ENCODE measurements at regions not wholly inside any gene's neighbourhood (a gene's known extent, or its start where the extent isn't known, plus 50 kb on each side); places are given as distances from the start of the nearest gene placed in this dataset.

GRCh38 chr2:225996462-225996828 lies 596.9 kb downstream of the NYAP2 start:
- H3K23ac ChIP-seq (ENCODE audit: low read length in 2 of 2) = no peak overlapping the region
- no peaks in the 10 kb centered on the region for H3K27me3 ChIP-seq (ENCODE audit: control insufficient read depth in 1 of 2, insufficient read depth in 1 of 2, low read length in 2 of 2)
- no peak overlapping the region for H3K27ac ChIP-seq (ENCODE audit: low read length, poor library complexity, severe bottlenecking)
- peaks cover 1% of the 10 kb centered on the region for H3K4me1 ChIP-seq (ENCODE audit: control insufficient read depth, insufficient read depth, low read depth, low read length)
- no peak overlapping the region for H3K4ac ChIP-seq (ENCODE audit: low read depth in 1 of 2, low read length in 2 of 2)
- no peak overlapping the region for H2AK5ac ChIP-seq (ENCODE audit: low read length, severe bottlenecking)
- DNase-seq = no peak
- H2BK120ac ChIP-seq (ENCODE audit: low read depth, low read length) = no peak overlapping the region
- no peak overlapping the region for H4K91ac ChIP-seq (ENCODE audit: low read length)
- no peak overlapping the region for H2BK15ac ChIP-seq (ENCODE audit: low read depth, poor library complexity, severe bottlenecking)
- no peak overlapping the region for H3K4me3 ChIP-seq (ENCODE audit: insufficient read depth in 1 of 2, low read depth in 1 of 2, low read length in 2 of 2)
- no peaks in the 10 kb centered on the region for H3K36me3 ChIP-seq (ENCODE audit: control insufficient read depth in 1 of 2, insufficient read depth in 2 of 2, low read depth in 1 of 2, low read length in 2 of 2)
- no peak overlapping the region for H4K8ac ChIP-seq (ENCODE audit: low read length)
- no peak overlapping the region for H2BK5ac ChIP-seq (ENCODE audit: low read depth, low read length, poor library complexity, severe bottlenecking)
- no peak overlapping the region for H3K18ac ChIP-seq (ENCODE audit: low read depth in 1 of 2, low read length in 2 of 2)
- H3K9ac ChIP-seq (ENCODE audit: low read length) = peak overlapping the region; percentile 37
- H3K14ac ChIP-seq (ENCODE audit: low read length in 2 of 2) = no peak overlapping the region
- no peak overlapping the region for H2BK12ac ChIP-seq (ENCODE audit: low read length in 2 of 2)
- WGBS = 100% methylated on average over 1 of the region's 2 CpGs
- H3K4me2 ChIP-seq (ENCODE audit: low read length, poor library complexity, severe bottlenecking) = no peak overlapping the region
- H2AFZ ChIP-seq (ENCODE audit: low read depth, low read length) = no peak overlapping the region
- H3K9me3 ChIP-seq (ENCODE audit: control insufficient read depth, low read length) = no peaks in the 10 kb centered on the region
- H3K79me1 ChIP-seq (replicated peaks; ENCODE audit: low read length, poor library complexity, severe bottlenecking) = no peaks in the 10 kb centered on the region

DNA sequence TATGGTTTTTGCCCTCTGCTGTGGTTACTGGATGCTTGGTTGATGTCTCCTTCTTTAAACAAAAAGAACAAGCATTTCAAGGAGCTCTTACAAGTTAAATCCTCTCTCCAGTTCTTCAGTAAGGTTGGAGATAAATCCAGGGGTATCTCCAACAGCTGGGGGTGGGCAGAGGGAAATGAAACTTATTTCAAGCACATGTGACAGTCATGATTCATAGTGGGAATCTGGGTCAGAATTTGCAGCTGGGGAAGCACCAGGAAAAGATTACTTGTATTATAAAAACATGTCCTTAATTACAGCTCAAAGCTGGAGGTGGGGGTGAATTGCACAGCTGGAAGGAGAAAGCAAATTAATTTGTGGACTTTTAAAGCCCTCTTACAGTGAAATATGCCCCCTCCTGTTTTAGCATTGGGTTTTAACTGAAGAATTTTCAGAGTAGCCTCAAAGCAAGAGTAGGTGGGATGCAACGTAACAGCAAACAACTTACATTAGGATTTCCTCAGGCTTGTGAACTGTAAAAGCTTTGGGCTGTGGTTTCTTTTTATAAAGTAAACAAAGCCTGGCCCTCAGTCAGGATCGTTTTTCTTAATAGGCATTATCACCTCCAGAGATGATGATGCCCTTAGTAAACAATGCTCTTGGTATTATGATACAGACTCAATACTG lies 596.4 kb downstream of the NYAP2 start:
- Histone ChIP-seq H3K79me1 (replicated peaks; ENCODE audit: low read length, poor library complexity, severe bottlenecking) (no peaks in the 10 kb centered on the region), H3K27me3 (ENCODE audit: control insufficient read depth in 1 of 2, insufficient read depth in 1 of 2, low read length in 2 of 2) (no peaks in the 10 kb centered on the region), H3K4me2 (ENCODE audit: low read length, poor library complexity, severe bottlenecking) (no peak overlapping the region), H3K27ac (ENCODE audit: low read length, poor library complexity, severe bottlenecking) (no peak overlapping the region), H3K23ac (ENCODE audit: low read length in 2 of 2) (no peak overlapping the region), H3K14ac (ENCODE audit: low read length in 2 of 2) (no peak overlapping the region), H4K8ac (ENCODE audit: low read length) (no peak overlapping the region), H3K4me3 (ENCODE audit: insufficient read depth in 1 of 2, low read depth in 1 of 2, low read length in 2 of 2) (no peak overlapping the region), H2BK12ac (ENCODE audit: low read length in 2 of 2) (no peak overlapping the region), H3K9ac (ENCODE audit: low read length) (peak overlapping the region; percentile 37), H2BK5ac (ENCODE audit: low read depth, low read length, poor library complexity, severe bottlenecking) (no peak overlapping the region), H3K36me3 (ENCODE audit: control insufficient read depth in 1 of 2, insufficient read depth in 2 of 2, low read depth in 1 of 2, low read length in 2 of 2) (no peaks in the 10 kb centered on the region), H3K9me3 (ENCODE audit: control insufficient read depth, low read length) (no peaks in the 10 kb centered on the region), H2AFZ (ENCODE audit: low read depth, low read length) (no peak overlapping the region), H2BK15ac (ENCODE audit: low read depth, poor library complexity, severe bottlenecking) (no peak overlapping the region), H3K18ac (ENCODE audit: low read depth in 1 of 2, low read length in 2 of 2) (peak overlapping the region in 1 of 2 experiments; percentile 33), H3K4me1 (ENCODE audit: control insufficient read depth, insufficient read depth, low read depth, low read length) (peaks cover 1% of the 10 kb centered on the region), H4K91ac (ENCODE audit: low read length) (no peak overlapping the region), H3K4ac (ENCODE audit: low read depth in 1 of 2, low read length in 2 of 2) (no peak overlapping the region), H2AK5ac (ENCODE audit: low read length, severe bottlenecking) (no peak overlapping the region), H2BK120ac (ENCODE audit: low read depth, low read length) (no peak overlapping the region)
- peak; percentile 79 for DNase-seq
- 30% methylated on average over 2 of the region's 2 CpGs for WGBS

DNA sequence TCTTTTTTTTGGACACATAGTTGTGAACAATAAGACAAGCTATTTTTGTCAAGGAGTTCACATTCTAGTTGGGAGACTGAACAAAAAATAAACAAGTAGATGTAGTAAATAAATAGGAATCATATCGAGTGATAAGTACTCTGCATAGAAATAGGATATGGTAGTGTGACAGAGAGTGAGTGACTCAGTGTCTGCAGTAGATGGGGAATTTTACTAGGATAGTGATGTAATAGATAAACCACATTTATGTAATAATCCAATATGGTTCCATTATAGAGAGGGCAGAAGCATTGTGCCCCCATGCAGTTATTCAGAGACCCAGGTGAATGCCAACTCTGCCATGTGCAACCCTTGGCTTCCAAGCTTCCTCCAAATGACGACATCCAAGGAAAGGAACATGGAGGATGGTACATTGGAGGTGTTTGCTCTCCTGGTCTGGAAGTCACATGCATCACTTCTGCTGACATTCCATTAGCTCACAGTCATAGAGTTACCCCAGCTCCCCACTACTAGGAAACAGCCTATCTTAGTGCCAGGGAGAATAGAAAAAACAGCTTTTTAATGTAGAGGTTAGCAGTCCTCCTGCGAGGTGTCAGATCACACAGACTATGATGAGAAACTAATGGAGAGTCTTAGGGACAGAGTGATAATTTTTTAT lies 595.4 kb downstream of the NYAP2 start:
- Histone ChIP-seq H3K4me3 (ENCODE audit: insufficient read depth in 1 of 2, low read depth in 1 of 2, low read length in 2 of 2) (no peak overlapping the region), H2AK5ac (ENCODE audit: low read length, severe bottlenecking) (no peak overlapping the region), H3K9me3 (ENCODE audit: control insufficient read depth, low read length) (no peaks in the 10 kb centered on the region), H3K79me1 (replicated peaks; ENCODE audit: low read length, poor library complexity, severe bottlenecking) (no peaks in the 10 kb centered on the region), H2BK120ac (ENCODE audit: low read depth, low read length) (no peak overlapping the region), H3K36me3 (ENCODE audit: control insufficient read depth in 1 of 2, insufficient read depth in 2 of 2, low read depth in 1 of 2, low read length in 2 of 2) (no peaks in the 10 kb centered on the region), H3K4ac (ENCODE audit: low read depth in 1 of 2, low read length in 2 of 2) (no peak overlapping the region), H3K4me2 (ENCODE audit: low read length, poor library complexity, severe bottlenecking) (no peak overlapping the region), H3K18ac (ENCODE audit: low read depth in 1 of 2, low read length in 2 of 2) (peak overlapping the region in 1 of 2 experiments; percentile 37), H3K4me1 (ENCODE audit: control insufficient read depth, insufficient read depth, low read depth, low read length) (peaks cover 1% of the 10 kb centered on the region), H2BK12ac (ENCODE audit: low read length in 2 of 2) (peak overlapping the region in 1 of 2 experiments; percentile 82), H3K23ac (ENCODE audit: low read length in 2 of 2) (no peak overlapping the region), H2AFZ (ENCODE audit: low read depth, low read length) (no peak overlapping the region), H2BK5ac (ENCODE audit: low read depth, low read length, poor library complexity, severe bottlenecking) (no peak overlapping the region), H4K8ac (ENCODE audit: low read length) (no peak overlapping the region), H2BK15ac (ENCODE audit: low read depth, poor library complexity, severe bottlenecking) (no peak overlapping the region), H3K27ac (ENCODE audit: low read length, poor library complexity, severe bottlenecking) (no peak overlapping the region), H4K91ac (ENCODE audit: low read length) (no peak overlapping the region), H3K27me3 (ENCODE audit: control insufficient read depth in 1 of 2, insufficient read depth in 1 of 2, low read length in 2 of 2) (no peaks in the 10 kb centered on the region), H3K14ac (ENCODE audit: low read length in 2 of 2) (peak overlapping the region in 1 of 2 experiments; percentile 7), H3K9ac (ENCODE audit: low read length) (no peak overlapping the region)
- WGBS = 91% methylated on average over 2 of the region's 3 CpGs
- peak; percentile 64 for DNase-seq

DNA sequence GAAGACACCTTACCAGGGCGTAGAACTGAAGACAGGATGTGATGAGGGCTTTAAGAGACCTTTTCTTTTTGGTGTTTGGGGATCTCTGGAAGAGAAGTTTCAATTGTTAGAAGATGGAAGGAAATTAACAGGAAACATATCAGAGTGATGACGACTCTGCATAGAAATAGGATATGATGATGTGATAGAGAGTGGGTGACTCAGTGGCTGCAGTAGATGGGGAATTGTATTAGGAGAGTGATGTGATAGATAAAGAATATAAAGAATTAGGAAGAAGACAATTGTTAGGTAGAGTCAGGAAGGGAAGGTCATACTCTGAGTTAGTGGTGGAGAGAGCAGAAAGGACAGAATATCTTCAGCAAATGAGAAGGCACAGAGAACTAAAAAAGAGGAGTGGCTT lies 593.9 kb downstream of the NYAP2 start:
- H2AK5ac ChIP-seq (ENCODE audit: low read length, severe bottlenecking) = no peak overlapping the region
- no peaks in the 10 kb centered on the region for H3K79me1 ChIP-seq (replicated peaks; ENCODE audit: low read length, poor library complexity, severe bottlenecking)
- H3K4me2 ChIP-seq (ENCODE audit: low read length, poor library complexity, severe bottlenecking) = no peak overlapping the region
- H3K27me3 ChIP-seq (ENCODE audit: control insufficient read depth in 1 of 2, insufficient read depth in 1 of 2, low read length in 2 of 2) = no peaks in the 10 kb centered on the region
- H3K9ac ChIP-seq (ENCODE audit: low read length) = peak overlapping the region; percentile 21
- H3K23ac ChIP-seq (ENCODE audit: low read length in 2 of 2) = no peak overlapping the region
- H2BK5ac ChIP-seq (ENCODE audit: low read depth, low read length, poor library complexity, severe bottlenecking) = no peak overlapping the region
- peak overlapping the region in 1 of 2 experiments; percentile 82 for H2BK12ac ChIP-seq (ENCODE audit: low read length in 2 of 2)
- no peak overlapping the region for H3K18ac ChIP-seq (ENCODE audit: low read depth in 1 of 2, low read length in 2 of 2)
- H2BK120ac ChIP-seq (ENCODE audit: low read depth, low read length) = no peak overlapping the region
- H3K27ac ChIP-seq (ENCODE audit: low read length, poor library complexity, severe bottlenecking) = no peak overlapping the region
- peak; percentile 33 for DNase-seq
- H3K4ac ChIP-seq (ENCODE audit: low read depth in 1 of 2, low read length in 2 of 2) = no peak overlapping the region
- no peaks in the 10 kb centered on the region for H3K36me3 ChIP-seq (ENCODE audit: control insufficient read depth in 1 of 2, insufficient read depth in 2 of 2, low read depth in 1 of 2, low read length in 2 of 2)
- 77% methylated on average over 2 of the region's 2 CpGs for WGBS
- peaks cover 1% of the 10 kb centered on the region for H3K4me1 ChIP-seq (ENCODE audit: control insufficient read depth, insufficient read depth, low read depth, low read length)
- no peak overlapping the region for H2AFZ ChIP-seq (ENCODE audit: low read depth, low read length)
- H4K91ac ChIP-seq (ENCODE audit: low read length) = no peak overlapping the region
- H3K14ac ChIP-seq (ENCODE audit: low read length in 2 of 2) = no peak overlapping the region
- no peaks in the 10 kb centered on the region for H3K9me3 ChIP-seq (ENCODE audit: control insufficient read depth, low read length)
- no peak overlapping the region for H2BK15ac ChIP-seq (ENCODE audit: low read depth, poor library complexity, severe bottlenecking)
- H4K8ac ChIP-seq (ENCODE audit: low read length) = no peak overlapping the region
- H3K4me3 ChIP-seq (ENCODE audit: insufficient read depth in 1 of 2, low read depth in 1 of 2, low read length in 2 of 2) = no peak overlapping the region

Data from mesenchymal stem cell (in vitro differentiated cells and primary cell).